ENCODE measurements at regions not wholly inside any gene's neighbourhood (a gene's known extent, or its start where the extent isn't known, plus 50 kb on each side); places are given as distances from the start of the nearest gene placed in this dataset.

GRCh38 chr3:151660885-151661284 lies 72.8 kb upstream of the AADACL2 start:
- peak; percentile 8 for TF ChIP-seq CTCF (IDR thresholded peaks at IDR 0.05)
- TF ChIP-seq EZH2 (IDR thresholded peaks at IDR 0.05): no peak
